GM12878 (cell line): ENCODE measurements at regions not wholly inside any gene's neighbourhood (a gene's known extent, or its start where the extent isn't known, plus 50 kb on each side); places are given as distances from the start of the nearest gene placed in this dataset.

Experiments
- ATF3 ChIP-seq: IDR thresholded peaks from 2 replicates; pipeline ENCODE4 v1.6.1; 2011; ENCODE audit warnings: low read depth, mild to moderate bottlenecking, low read length, moderate library complexity, borderline replicate concordance; ENCODE audit errors: extremely low read depth
- CTCF ChIP-seq, 3 experiments: IDR thresholded peaks in 2 of 3; conservative IDR thresholded peaks in 1 of 3; 2 replicates each; pipeline ENCODE4 v1.5.1; 2011; ENCODE audit warnings: low read depth in 3 of 3, low read length in 3 of 3, mild to moderate bottlenecking in 3 of 3, control low read depth in 2 of 3, moderate library complexity in 2 of 3, inconsistent platforms in 1 of 3, mixed read lengths in 1 of 3; ENCODE audit not compliant: control insufficient read depth in 2 of 3, insufficient read depth in 1 of 3; ENCODE audit errors: extremely low read depth in 1 of 3
- E2F8 ChIP-seq: fragments of 450-650 bp; IDR thresholded peaks from 2 replicates; pipeline ENCODE4 v1.6.1; 2018; ENCODE audit warnings: mild to moderate bottlenecking, low read depth, moderate library complexity; ENCODE audit not compliant: partially characterized antibody
- EZH2 ChIP-seq: IDR thresholded peaks from 2 replicates; pipeline ENCODE4 v1.6.1; 2012; ENCODE audit warnings: low read depth, mild to moderate bottlenecking, control low read depth, inconsistent platforms, low read length, borderline replicate concordance; ENCODE audit not compliant: control insufficient read depth
- FOXK2 ChIP-seq: fragments of 450-650 bp; IDR thresholded peaks from 2 replicates; pipeline ENCODE4 v1.6.1; 2017; ENCODE audit warnings: mild to moderate bottlenecking, moderate library complexity
- GABPA ChIP-seq: IDR thresholded peaks from 2 replicates; pipeline ENCODE4 v1.6.1; 2014; ENCODE audit warnings: antibody characterized with exemption, low read depth, mild to moderate bottlenecking, inconsistent platforms
- JUND ChIP-seq: IDR thresholded peaks from 2 replicates; pipeline ENCODE4 v1.6.1; 2012; ENCODE audit warnings: low read depth, mild to moderate bottlenecking, low read length, improper control_type of control experiment, moderate library complexity
- POLR2AphosphoS2 ChIP-seq: IDR thresholded peaks from 2 replicates; pipeline ENCODE4 v1.6.1; 2011; ENCODE audit warnings: low read depth, mild to moderate bottlenecking, low read length, improper control_type of control experiment, moderate library complexity
- RB1 ChIP-seq: fragments of 450-650 bp; formaldehyde crosslinking; IDR thresholded peaks from 2 replicates; pipeline ENCODE4 v1.6.1; 2017; ENCODE audit warnings: mild to moderate bottlenecking, borderline replicate concordance
- SREBF2 ChIP-seq: IDR thresholded peaks from 2 replicates; pipeline ENCODE4 v1.6.1; 2012; ENCODE audit warnings: mild to moderate bottlenecking, low read length
- ZBED1 ChIP-seq: IDR thresholded peaks from 2 replicates; pipeline ENCODE4 v1.6.1; 2016; ENCODE audit warnings: borderline replicate concordance

DNA sequence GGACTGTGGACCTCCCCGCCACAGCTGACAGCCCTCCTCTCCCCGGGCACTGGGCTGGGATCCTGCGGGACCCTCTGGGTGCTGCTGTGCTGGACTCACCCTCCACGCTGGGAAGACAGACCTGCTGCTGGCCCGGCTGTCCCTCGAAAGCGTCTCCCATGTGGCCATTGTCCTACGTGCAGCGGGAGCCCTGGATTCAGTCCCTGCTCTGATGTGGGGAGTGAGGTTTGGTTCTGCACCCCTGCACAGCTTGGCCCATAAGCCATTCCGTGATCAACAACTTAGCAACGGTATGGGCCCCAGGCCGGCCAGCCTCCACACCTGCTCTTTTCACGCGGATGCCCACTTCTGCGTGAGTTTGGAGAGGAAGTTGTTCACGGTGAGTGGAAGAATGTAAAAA lies 195.2 kb downstream of the TEX29 start:
- TF ChIP-seq E2F8 (no peak), JUND (no peak), FOXK2 (no peak), CTCF (IDR thresholded peaks at IDR 0.05 in 2 of 3, conservative IDR thresholded peaks at IDR 0.05 in 1 of 3; ENCODE audit: control insufficient read depth in 2 of 3, extremely low read depth in 1 of 3, insufficient read depth in 1 of 3, low read depth in 3 of 3, low read length in 3 of 3) (no peak), RB1 (no peak), POLR2AphosphoS2 (no peak), ATF3 (no peak), SREBF2 (no peak), GABPA (no peak), EZH2 (no peak), ZBED1 (no peak)
